BJ (cell line): ENCODE measurements at regions not wholly inside any gene's neighbourhood (a gene's known extent, or its start where the extent isn't known, plus 50 kb on each side); places are given as distances from the start of the nearest gene placed in this dataset.

Experiments used
- CTCF ChIA-PET: fragments of 350-600 bp; formaldehyde crosslinking; extraction: SDS; loops from one replicate; lab custom pipeline; 2021; ENCODE audit warnings: antibody characterized with exemption, inconsistent platforms; lab: Yijun Ruan, JAX
- POLR2A ChIA-PET: fragments of 300-600 bp; sonication (Branson Sonifier 250); formaldehyde crosslinking; extraction: SDS; loops from one replicate; lab custom pipeline; 2021; ENCODE audit warnings: antibody characterized with exemption; lab: Charles Lee
- DNase-seq: peaks from one replicate; pipeline ENCODE4 v3.0.0-alpha.2; 2011; ENCODE audit warnings: low read depth
- H3K27me3 ChIP-seq: 2 replicates; pipeline ENCODE4 v1.6.0; 2011; ENCODE audit warnings: low read length; ENCODE audit not compliant: control insufficient read depth, insufficient read depth
- H3K36me3 ChIP-seq: 2 replicates; pipeline ENCODE4 v1.5.1; 2011; ENCODE audit warnings: low read length; ENCODE audit not compliant: control insufficient read depth, insufficient read depth
- H3K4me3 ChIP-seq: 2 replicates; pipeline ENCODE4 v1.5.1; 2011; ENCODE audit warnings: low read depth, mild to moderate bottlenecking, control low read depth, low read length
- CTCF ChIP-seq: IDR thresholded peaks from 2 replicates; pipeline ENCODE4 v1.5.1; 2011; ENCODE audit warnings: low read depth, mild to moderate bottlenecking, control low read depth, inconsistent platforms, low read length, moderate library complexity; ENCODE audit not compliant: insufficient read depth

- DNase-seq, result peak; percentile 67
- ChIA-PET CTCF (interaction anchor here (1.1 kb wide), 1 partner anchor 23 kb away, joined by 4 read pairs; no protein-coding TSS in a partner anchor), POLR2A (no interaction called here)
- H3K36me3 ChIP-seq, result no peaks in the 10 kb centered on the region
- H3K27me3 ChIP-seq, result no peaks in the 10 kb centered on the region
- H3K4me3 ChIP-seq, result no peak overlapping the region
- no peak for TF ChIP-seq CTCF
Measured at GRCh38 chr12:46921764-46922133, 96.0 kb upstream of the SLC38A4 start.

GRCh38 chr12:46926526-46926925 lies 100.7 kb upstream of the SLC38A4 start:
- no peak for TF ChIP-seq CTCF
- CTCF ChIA-PET, result interaction anchor here (1.3 to 1.6 kb wide), 2 partner anchors 8 to 801 kb away, joined by 3 to 6 read pairs; no protein-coding TSS in a partner anchor
- POLR2A ChIA-PET, result no interaction called here

GRCh38 chr12:46930101-46930500 lies 104.3 kb upstream of the SLC38A4 start:
- DNase-seq, result no peak
- H3K4me3 ChIP-seq, result no peak overlapping the region
- ChIA-PET POLR2A (interaction anchor here (0.6 kb wide), 1 partner anchor 14 kb away, joined by 3 read pairs; no protein-coding TSS in a partner anchor), CTCF (interaction anchor here (1.0 to 1.6 kb wide), 2 partner anchors 12 to 245 kb away, joined by 3 to 5 read pairs; no protein-coding TSS in a partner anchor)
- TF ChIP-seq CTCF, result no peak
- no peaks in the 10 kb centered on the region for H3K36me3 ChIP-seq
- H3K27me3 ChIP-seq, result no peaks in the 10 kb centered on the region

More at GRCh38 chr12:46926526-46926925, 100.7 kb upstream of the SLC38A4 start:
- no peaks in the 10 kb centered on the region for H3K27me3 ChIP-seq
- H3K36me3 ChIP-seq, result no peaks in the 10 kb centered on the region
- no peak overlapping the region for H3K4me3 ChIP-seq
- no peak for DNase-seq

GRCh38 chr12:46933947-46934346 lies 108.2 kb upstream of the SLC38A4 start:
- ChIA-PET CTCF (interaction anchor here (0.6 to 5.7 kb wide), 15 partner anchors 9 to 809 kb away, joined by 3 to 29 read pairs (median 5); no protein-coding TSS in a partner anchor), POLR2A (no interaction called here)
- H3K36me3 ChIP-seq, result no peaks in the 10 kb centered on the region
- no peaks in the 10 kb centered on the region for H3K27me3 ChIP-seq
- peak; percentile 62 for TF ChIP-seq CTCF
- no peak for DNase-seq
- H3K4me3 ChIP-seq, result no peak overlapping the region

GRCh38 chr12:46934374-46935111 lies 108.7 kb upstream of the SLC38A4 start:
- H3K27me3 ChIP-seq, result no peaks in the 10 kb centered on the region
- TF ChIP-seq CTCF, result no peak
- ChIA-PET CTCF (interaction anchor here (0.6 to 5.7 kb wide), 11 partner anchors 8 to 378 kb away, joined by 3 to 29 read pairs (median 5); no protein-coding TSS in a partner anchor), POLR2A (no interaction called here)
- no peaks in the 10 kb centered on the region for H3K36me3 ChIP-seq
- DNase-seq, result no peak
- no peak overlapping the region for H3K4me3 ChIP-seq
